K562 (cell line): ENCODE measurements at regions not wholly inside any gene's neighbourhood (a gene's known extent, or its start where the extent isn't known, plus 50 kb on each side); places are given as distances from the start of the nearest gene placed in this dataset.

Source experiments
- CUX1 ChIP-seq: fragments of 200-800 bp; sonication (Bioruptor generic); IDR thresholded peaks from 2 replicates; pipeline ENCODE4 v1.6.1; 2016; ENCODE audit warnings: missing genetic modification characterization, missing compliant biosample characterization
- HES1 ChIP-seq: fragments of 450-650 bp; IDR thresholded peaks from 2 replicates; pipeline ENCODE4 v1.6.1; 2016; ENCODE audit warnings: low read depth, mild to moderate bottlenecking, moderate library complexity
- NELFE ChIP-seq: IDR thresholded peaks from 2 replicates; pipeline ENCODE4 v1.6.1; 2011; ENCODE audit warnings: mild to moderate bottlenecking; ENCODE audit not compliant: insufficient read depth, insufficient read length
- ZBTB8A ChIP-seq: fragments of 450-650 bp; IDR thresholded peaks from 2 replicates; pipeline ENCODE4 v1.6.1; 2018; ENCODE audit warnings: mild to moderate bottlenecking, moderate library complexity; ENCODE audit not compliant: partially characterized antibody
- ZNF3 ChIP-seq: fragments of 250-450 bp; sonication (Bioruptor Pico); IDR thresholded peaks from 2 replicates; pipeline ENCODE4 v1.5.0; 2021; ENCODE audit warnings: mild to moderate bottlenecking, moderate library complexity
- ZNF609 ChIP-seq: sonication (generic); formaldehyde crosslinking; IDR thresholded peaks from 2 replicates; pipeline ENCODE4 v1.8.1; 2023; ENCODE audit warnings: missing genetic modification reagents, mild to moderate bottlenecking, borderline replicate concordance
- ZNF77 ChIP-seq: fragments of 250-450 bp; sonication (Bioruptor Pico); IDR thresholded peaks from 2 replicates; pipeline ENCODE4 v1.5.0; 2020
- TF ChIP-seq, protein P1 (sequence below): fragments of 250-450 bp; sonication (Bioruptor Pico); IDR thresholded peaks from 2 replicates; pipeline ENCODE4 v1.4.0; 2020; ENCODE audit warnings: borderline replicate concordance
- TF ChIP-seq, protein P2 (sequence below), 3 experiments: fragments of 200-800 bp in 1 of 3; sonication (Bioruptor generic) in 1 of 3; sonication (generic) in 1 of 3; formaldehyde crosslinking in 1 of 3; IDR thresholded peaks; 2 replicates each; pipeline versions ENCODE4 v1.6.1 to v1.8.0; 2016 to 2022; ENCODE audit warnings: mild to moderate bottlenecking in 2 of 3, missing compliant biosample characterization in 2 of 3, missing genetic modification characterization in 2 of 3, missing genetic modification reagents in 1 of 3

DNA sequence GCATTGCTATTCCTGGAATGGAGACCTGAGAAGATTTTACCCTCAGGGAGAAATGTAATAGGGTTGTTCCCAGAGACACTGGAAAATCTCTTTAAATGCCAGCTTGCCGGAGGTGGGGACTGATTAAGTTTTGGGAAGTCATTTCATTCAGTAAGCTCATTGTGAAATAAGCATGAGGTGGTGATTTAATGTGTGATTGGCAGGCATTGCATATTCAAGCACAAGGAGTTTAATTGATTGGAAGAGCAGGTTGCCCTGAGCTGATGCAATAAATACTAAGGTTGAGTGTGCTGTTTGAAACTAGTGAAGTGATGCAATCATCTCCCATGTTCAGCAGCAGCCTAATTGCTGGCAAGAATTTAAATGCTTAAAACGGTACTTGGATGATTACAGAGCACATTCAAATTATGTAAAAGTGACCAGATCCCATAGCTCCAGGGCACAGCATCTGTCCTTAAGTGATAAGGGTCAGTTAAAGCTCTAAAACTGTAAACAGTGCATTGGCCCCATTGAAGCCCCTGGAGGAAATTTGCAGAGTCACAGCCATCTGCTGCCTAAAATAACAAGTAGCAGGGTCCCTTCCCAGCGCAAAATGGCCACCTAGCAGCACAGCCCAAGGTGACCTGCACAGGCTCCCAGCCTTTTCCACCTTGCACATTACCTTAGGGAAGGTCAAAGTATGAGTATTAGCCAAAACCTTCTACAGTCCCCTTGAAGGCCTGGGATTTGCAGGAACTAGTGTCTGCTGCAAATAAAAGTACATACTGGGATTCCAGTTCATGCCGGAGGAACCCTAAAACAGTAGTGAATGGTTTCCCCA lies 92.1 kb downstream of the CCDC71L start (continued):
- TF ChIP-seq NELFE (no peak), ZBTB8A (no peak), ZNF3 (CRISPR knock-in tag) (no peak), ZNF77 (CRISPR knock-in tag) (no peak), HES1 (peak; percentile 78), CUX1 (CRISPR knock-in tag) (no peak), ZNF609 (CRISPR knock-in tag) (no peak)
- TF ChIP-seq, protein P1, sequence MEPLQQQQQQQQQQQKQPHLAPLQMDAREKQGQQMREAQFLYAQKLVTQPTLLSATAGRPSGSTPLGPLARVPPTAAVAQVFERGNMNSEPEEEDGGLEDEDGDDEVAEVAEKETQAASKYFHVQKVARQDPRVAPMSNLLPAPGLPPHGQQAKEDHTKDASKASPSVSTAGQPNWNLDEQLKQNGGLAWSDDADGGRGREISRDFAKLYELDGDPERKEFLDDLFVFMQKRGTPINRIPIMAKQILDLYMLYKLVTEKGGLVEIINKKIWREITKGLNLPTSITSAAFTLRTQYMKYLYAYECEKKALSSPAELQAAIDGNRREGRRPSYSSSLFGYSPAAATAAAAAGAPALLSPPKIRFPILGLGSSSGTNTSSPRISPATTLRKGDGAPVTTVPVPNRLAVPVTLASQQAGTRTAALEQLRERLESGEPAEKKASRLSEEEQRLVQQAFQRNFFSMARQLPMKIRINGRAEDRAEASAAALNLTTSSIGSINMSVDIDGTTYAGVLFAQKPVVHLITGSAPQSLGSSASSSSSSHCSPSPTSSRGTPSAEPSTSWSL (CRISPR knock-in tag) = no peak
- TF ChIP-seq, protein P2, sequence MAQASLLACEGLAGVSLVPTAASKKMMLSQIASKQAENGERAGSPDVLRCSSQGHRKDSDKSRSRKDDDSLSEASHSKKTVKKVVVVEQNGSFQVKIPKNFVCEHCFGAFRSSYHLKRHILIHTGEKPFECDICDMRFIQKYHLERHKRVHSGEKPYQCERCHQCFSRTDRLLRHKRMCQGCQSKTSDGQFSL (CRISPR knock-in tag; IDR thresholded peaks at IDR 0.05) = no peak
- TF ChIP-seq, protein P2 (tag; IDR thresholded peaks at IDR 0.05) = no peak
